ENCODE measurements at regions not wholly inside any gene's neighbourhood (a gene's known extent, or its start where the extent isn't known, plus 50 kb on each side); places are given as distances from the start of the nearest gene placed in this dataset.
A peak's percentile ranks its signal among the peaks of the same experiment; 100 is the strongest.
"Not testable (repeated sequence)": the region's sequence is repeated elsewhere in the genome, so short reads cannot be mapped to it uniquely, and the experiment has no call there.

- TF ChIP-seq CTCF (IDR thresholded peaks at IDR 0.05; ENCODE audit: unreplicated experiment): no peak
- H3K27ac Mint-ChIP-seq (ENCODE audit: unreplicated experiment): no peak overlapping the region
- no TSS peak for BruUV-seq (replicated peaks)
- no peaks in the 10 kb centered on the region for H3K4me1 Mint-ChIP-seq (ENCODE audit: low read depth, unreplicated experiment)
- intact Hi-C loops (cut with micrococcal nuclease; ENCODE audit: unreplicated experiment): no loop called here
- no peaks in the 10 kb centered on the region for H3K27me3 Mint-ChIP-seq (ENCODE audit: unreplicated experiment)
- no peak overlapping the region for H3K4me3 Mint-ChIP-seq (ENCODE audit: low read depth, unreplicated experiment)
- no peaks in the 10 kb centered on the region for H3K36me3 Mint-ChIP-seq (ENCODE audit: insufficient read depth, unreplicated experiment)
- H3K9me3 Mint-ChIP-seq (ENCODE audit: low read depth, unreplicated experiment): no peaks in the 10 kb centered on the region
- no peak for DNase-seq
- CTCF ChIA-PET: no interaction called here
Measured at GRCh38 chr4:59539401-59539800, 1660.7 kb upstream of the ADGRL3 start.

- intact Hi-C loops (cut with micrococcal nuclease; ENCODE audit: unreplicated experiment): no loop called here
Measured at GRCh38 chr4:59540311-59540710, 1659.8 kb upstream of the ADGRL3 start.

GRCh38 chr4:59553063-59553720 lies 1646.9 kb upstream of the ADGRL3 start:
- Mint-ChIP-seq H3K27me3 (ENCODE audit: unreplicated experiment) (no peaks in the 10 kb centered on the region), H3K36me3 (ENCODE audit: insufficient read depth, unreplicated experiment) (no peaks in the 10 kb centered on the region), H3K4me3 (ENCODE audit: low read depth, unreplicated experiment) (peak overlapping the region; percentile 46), H3K4me1 (ENCODE audit: low read depth, unreplicated experiment) (no peaks in the 10 kb centered on the region), H3K9me3 (ENCODE audit: low read depth, unreplicated experiment) (peaks cover 3% of the 10 kb centered on the region), H3K27ac (ENCODE audit: unreplicated experiment) (peak overlapping the region; percentile 42)
- CTCF ChIA-PET: no interaction called here
- intact Hi-C loops (cut with micrococcal nuclease; ENCODE audit: unreplicated experiment): no loop called here
- DNase-seq: peak; percentile 22
- no TSS peak for BruUV-seq (replicated peaks)
- no peak for TF ChIP-seq CTCF (IDR thresholded peaks at IDR 0.05; ENCODE audit: unreplicated experiment)

More at GRCh38 chr4:59540311-59540710, 1659.8 kb upstream of the ADGRL3 start:
- H3K4me1 Mint-ChIP-seq (ENCODE audit: low read depth, unreplicated experiment): no peaks in the 10 kb centered on the region
- no TSS peak for BruUV-seq (replicated peaks)
- H3K4me3 Mint-ChIP-seq (ENCODE audit: low read depth, unreplicated experiment): no peak overlapping the region
- H3K27me3 Mint-ChIP-seq (ENCODE audit: unreplicated experiment): no peaks in the 10 kb centered on the region
- DNase-seq: no peak
- H3K9me3 Mint-ChIP-seq (ENCODE audit: low read depth, unreplicated experiment): no peaks in the 10 kb centered on the region
- TF ChIP-seq CTCF (IDR thresholded peaks at IDR 0.05; ENCODE audit: unreplicated experiment): no peak
- CTCF ChIA-PET: no interaction called here
- H3K27ac Mint-ChIP-seq (ENCODE audit: unreplicated experiment): no peak overlapping the region
- no peaks in the 10 kb centered on the region for H3K36me3 Mint-ChIP-seq (ENCODE audit: insufficient read depth, unreplicated experiment)

- no TSS peak for BruUV-seq (replicated peaks)
- intact Hi-C loops (cut with micrococcal nuclease; ENCODE audit: unreplicated experiment): no loop called here
- Mint-ChIP-seq H3K27ac (ENCODE audit: unreplicated experiment) (peak overlapping the region; percentile 42), H3K27me3 (ENCODE audit: unreplicated experiment) (no peaks in the 10 kb centered on the region), H3K9me3 (ENCODE audit: low read depth, unreplicated experiment) (peaks cover 3% of the 10 kb centered on the region), H3K4me1 (ENCODE audit: low read depth, unreplicated experiment) (no peaks in the 10 kb centered on the region), H3K36me3 (ENCODE audit: insufficient read depth, unreplicated experiment) (no peaks in the 10 kb centered on the region), H3K4me3 (ENCODE audit: low read depth, unreplicated experiment) (peak overlapping the region; percentile 46)
- no peak for TF ChIP-seq CTCF (IDR thresholded peaks at IDR 0.05; ENCODE audit: unreplicated experiment)
- no peak for DNase-seq
- CTCF ChIA-PET: interaction anchor here (0.6 kb wide), 1 partner anchor 19 kb away, joined by 4 read pairs; no protein-coding TSS in a partner anchor
Measured at GRCh38 chr4:59553721-59554091, 1646.4 kb upstream of the ADGRL3 start.

- intact Hi-C loops (cut with micrococcal nuclease; ENCODE audit: unreplicated experiment); H3K27ac Mint-ChIP-seq (ENCODE audit: unreplicated experiment); H3K4me1 Mint-ChIP-seq (ENCODE audit: low read depth, unreplicated experiment); CTCF ChIA-PET; H3K36me3 Mint-ChIP-seq (ENCODE audit: insufficient read depth, unreplicated experiment); BruUV-seq (replicated peaks); H3K9me3 Mint-ChIP-seq (ENCODE audit: low read depth, unreplicated experiment); DNase-seq; H3K27me3 Mint-ChIP-seq (ENCODE audit: unreplicated experiment); H3K4me3 Mint-ChIP-seq (ENCODE audit: low read depth, unreplicated experiment): not testable (repeated sequence)
Measured at GRCh38 chr4:59556191-59556590, 1643.9 kb upstream of the ADGRL3 start.

GRCh38 chr4:59560141-59560648 lies 1639.9 kb upstream of the ADGRL3 start:
- H3K9me3 Mint-ChIP-seq (ENCODE audit: low read depth, unreplicated experiment); DNase-seq; intact Hi-C loops (cut with micrococcal nuclease; ENCODE audit: unreplicated experiment); H3K36me3 Mint-ChIP-seq (ENCODE audit: insufficient read depth, unreplicated experiment); H3K4me1 Mint-ChIP-seq (ENCODE audit: low read depth, unreplicated experiment); H3K27me3 Mint-ChIP-seq (ENCODE audit: unreplicated experiment); BruUV-seq (replicated peaks); H3K27ac Mint-ChIP-seq (ENCODE audit: unreplicated experiment); H3K4me3 Mint-ChIP-seq (ENCODE audit: low read depth, unreplicated experiment); CTCF ChIA-PET: not testable (repeated sequence)

All from Calu3 (cell line).